ENCODE measurements at regions not wholly inside any gene's neighbourhood (a gene's known extent, or its start where the extent isn't known, plus 50 kb on each side); places are given as distances from the start of the nearest gene placed in this dataset.

DNA sequence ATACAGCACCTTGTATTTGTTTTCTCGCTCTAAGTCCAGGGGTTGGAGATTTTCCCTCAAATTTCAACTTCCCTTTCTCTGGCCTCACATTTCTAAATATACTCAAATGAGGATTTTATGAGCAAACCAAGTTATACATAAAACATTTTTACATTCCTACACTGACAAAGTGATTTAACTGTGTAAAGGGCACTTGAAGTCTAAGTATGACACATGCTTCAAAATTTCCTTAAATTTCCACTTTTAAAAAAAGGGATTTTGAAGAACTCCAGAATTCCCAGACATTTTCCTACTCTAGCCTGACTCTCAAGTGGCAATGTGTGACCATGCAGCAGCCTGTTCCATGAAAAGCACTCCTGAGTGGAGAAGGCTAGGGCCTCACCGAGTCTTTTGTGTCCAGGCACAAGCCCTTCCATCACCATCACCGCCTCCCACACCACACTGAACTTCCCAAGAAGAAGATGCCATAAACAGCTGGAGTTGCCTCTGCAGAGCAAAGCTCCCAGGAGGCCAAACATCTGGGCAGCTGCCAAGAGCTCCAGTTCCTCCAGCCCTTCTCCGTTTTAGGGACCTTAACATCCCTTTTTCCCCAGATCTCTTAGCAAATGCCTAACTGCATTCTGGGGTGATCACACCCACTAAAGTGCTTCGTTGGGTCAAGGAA lies 68.9 kb downstream of the NCR2 start:
- no peak for DNase-seq

DNA sequence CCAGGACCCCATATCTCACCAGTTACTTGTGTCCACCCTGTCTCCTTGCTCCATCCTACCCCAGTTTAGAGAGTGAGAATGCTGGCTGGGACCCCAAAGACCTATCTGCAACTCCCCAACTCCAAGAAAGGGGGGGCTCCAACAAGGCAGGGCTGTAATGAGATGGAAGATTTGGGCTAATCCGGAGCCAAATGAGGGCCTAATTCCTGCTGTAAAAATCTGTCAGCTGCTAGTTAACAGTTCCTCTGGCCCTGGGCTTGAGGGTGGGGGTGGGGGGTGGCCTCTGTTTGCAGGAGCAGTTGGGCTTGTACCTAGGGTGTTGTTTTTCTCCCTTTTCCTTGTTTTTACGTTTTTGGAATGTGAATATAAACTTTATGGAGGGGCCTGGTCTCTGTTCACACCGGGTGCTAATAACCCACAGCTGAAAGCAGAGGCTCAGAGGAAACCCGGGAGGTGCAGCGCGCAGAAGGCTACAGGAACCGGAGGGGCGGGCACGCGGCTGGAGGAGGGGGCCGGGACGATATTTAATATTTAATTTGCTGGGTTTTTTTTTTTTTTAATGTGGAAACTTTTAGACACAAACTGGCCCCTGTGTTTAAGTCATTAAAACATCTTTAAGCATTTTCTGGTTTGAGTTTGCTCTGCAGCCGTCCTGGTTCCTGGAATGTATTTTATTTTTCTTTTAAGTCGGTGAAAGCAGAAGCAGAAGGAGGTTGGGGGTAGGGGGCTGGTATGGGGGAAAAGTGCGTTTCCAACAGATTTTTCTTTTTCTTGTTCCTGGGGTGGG lies 70.7 kb downstream of the NCR2 start:
- DNase-seq = no peak

DNA sequence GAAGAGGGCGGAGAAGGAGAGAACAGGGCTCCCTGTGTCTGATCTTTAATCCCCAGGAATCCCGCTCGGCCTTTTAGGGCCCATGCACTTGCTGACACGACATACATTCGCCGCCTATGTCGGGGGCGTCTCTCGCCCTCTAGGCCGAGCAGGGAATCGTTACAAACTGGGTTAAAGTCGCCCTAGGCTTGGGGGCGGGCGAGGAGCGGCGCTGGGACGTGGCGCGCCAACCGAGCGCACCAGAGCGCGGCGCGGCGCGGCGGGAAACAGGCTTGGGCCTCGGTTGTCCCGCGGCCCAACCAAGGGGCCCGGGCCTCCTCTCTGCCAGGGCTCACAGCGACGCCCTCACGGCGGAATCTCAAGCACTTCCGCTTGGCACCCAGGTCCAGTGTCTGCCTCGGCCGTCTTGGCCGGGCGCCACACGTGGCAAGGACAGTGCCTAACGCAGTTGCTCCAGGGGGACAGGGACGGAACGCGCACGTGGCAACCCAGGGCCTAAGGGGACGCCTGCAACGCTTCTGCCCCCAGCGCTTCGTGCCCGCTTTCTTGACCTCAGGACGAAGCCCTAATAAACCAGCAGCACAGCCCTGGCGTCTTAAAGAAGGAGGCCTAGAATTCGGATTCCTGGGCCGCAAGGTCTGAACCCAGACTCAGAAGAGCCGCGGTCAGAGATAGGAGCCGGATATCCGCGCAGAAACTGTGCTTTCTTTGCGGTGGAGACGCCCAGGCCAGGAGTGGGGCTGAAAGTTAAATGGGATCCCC lies 71.5 kb downstream of the NCR2 start:
- DNase-seq = no peak

DNA sequence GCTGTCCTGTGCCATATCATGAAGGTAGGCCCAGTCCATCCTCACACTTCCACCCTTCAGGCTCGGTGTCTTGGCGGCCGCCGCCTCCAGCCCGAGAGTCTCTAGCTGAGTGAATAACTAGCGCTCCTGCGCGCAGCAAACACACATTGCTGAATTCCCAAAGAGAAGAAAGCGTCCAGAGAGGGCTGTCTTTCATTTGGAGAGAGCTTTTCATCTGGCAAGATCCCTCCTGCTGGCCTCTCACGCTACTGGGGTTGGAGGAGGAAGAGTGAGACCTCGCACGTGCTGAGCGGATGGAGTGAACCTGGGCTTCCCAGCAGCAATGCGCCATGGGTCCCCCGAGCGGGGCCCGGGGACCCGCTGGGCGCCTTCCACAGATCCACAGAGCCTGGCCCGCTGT lies 73.2 kb downstream of the NCR2 start:
- no peak for DNase-seq

DNA sequence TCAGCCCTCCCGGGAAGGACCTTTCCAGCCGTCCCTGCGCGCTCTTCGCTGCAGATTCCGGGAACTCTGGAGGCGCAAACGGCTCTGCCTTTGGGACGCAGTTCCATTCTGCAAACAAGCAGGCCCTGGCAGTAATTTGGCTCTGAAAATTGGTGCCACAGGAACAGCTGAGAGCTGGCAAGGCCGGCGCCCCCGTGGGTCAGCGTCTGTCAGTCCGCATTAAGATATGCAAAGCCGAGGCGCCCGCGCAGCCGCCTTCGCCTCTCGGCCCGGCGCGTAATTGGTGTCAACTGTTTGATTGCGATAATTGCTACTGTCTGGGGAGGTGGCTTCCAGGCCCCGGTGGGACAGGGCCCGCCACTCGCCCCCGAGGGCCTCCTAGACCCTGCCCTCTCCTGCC lies 73.6 kb downstream of the NCR2 start:
- no peak for DNase-seq

DNA sequence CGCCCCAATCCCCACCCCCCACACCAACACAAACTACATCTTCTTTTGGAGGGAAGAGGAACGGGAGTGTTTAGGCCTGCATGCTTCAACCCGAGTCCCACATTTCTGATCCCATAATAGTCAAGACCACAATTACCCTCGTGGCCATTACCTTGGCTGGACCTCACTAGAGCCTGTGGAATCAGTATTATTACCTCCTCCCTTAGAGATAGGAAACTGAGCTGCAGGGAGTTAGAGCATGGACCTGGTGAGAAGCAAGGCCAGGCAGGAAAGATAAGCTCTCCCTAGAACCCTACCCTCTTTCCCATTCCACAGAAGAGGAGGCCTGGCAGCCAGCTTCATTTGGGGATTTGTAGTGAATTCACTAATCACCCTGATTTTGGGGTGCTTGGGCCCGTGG lies 74.1 kb downstream of the NCR2 start:
- no peak for DNase-seq

DNA sequence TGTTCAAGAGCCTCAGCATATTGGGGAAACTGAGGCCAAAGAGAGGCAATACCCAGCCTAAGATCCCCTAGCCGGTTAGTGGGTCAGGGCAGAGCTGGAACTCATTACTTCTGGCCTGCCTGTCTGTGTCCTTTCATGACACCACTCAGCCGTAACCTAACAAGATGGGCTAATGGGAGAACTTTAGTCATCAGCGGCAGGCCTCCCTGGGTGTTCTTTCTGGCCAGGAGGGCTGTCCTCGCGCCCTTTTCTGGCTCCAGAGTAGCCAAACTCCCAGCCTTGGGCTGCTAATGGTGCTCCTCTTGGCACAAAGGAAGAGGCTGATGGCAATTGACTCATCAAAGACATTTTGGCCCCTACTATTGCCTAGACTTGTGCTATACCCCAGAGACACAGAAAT lies 76.6 kb downstream of the NCR2 start:
- no peak for DNase-seq

DNA sequence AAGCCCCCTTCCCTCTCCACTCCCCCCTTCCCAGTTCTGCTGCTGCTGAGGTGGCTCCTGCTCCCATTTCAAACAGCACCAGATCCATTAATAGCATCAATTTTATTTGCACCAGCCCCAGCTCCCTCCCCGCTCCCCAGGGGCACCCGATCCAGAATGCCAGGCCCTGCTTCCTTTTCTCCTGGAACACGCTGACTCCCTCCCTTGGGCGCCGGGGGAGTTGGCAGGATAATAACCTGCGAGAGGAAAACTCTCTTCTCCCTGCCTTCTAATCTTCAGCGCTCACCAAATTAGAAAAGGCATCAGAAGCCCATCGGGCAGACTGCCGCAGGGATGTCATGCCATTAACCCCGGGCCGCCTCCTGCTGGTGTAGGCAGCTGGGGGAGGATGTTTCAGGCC lies 77.8 kb downstream of the NCR2 start:
- DNase-seq = no peak

DNA sequence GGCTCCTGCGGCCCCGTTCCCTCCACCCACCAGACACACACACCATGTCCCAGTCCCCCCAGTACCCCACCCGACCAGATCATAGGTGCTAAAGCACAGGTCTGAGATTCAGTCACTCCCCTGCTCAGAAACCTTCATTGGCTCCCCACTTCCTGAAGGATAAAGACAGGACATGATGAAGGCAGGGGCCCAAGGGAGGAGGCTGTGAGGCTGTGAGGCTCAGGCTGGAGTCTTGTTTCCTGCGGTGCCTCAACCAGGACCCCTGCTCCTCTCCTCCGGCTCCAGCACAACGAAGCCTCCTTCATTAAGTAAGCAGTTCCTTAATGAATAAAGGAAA lies 81.1 kb downstream of the NCR2 start:
- no peak for DNase-seq

DNA sequence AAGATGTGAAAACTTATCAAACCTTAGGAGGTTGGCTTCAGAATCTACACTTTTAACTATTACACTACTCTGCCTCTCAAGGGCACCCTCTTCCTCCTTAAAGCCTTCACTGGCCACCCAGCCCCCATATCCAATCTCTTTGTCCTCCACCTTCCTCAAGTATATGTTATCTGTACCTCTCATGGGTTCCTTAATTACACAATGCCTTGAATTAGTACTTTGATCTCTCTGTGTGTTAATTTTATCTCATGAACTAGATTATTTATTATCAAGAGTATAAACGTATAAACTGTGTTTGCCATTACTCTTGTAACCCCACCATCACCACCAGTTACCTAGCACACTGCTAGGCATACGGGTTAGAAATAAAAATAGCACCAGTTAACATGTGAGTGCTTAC lies 83.3 kb downstream of the NCR2 start:
- no peak for DNase-seq

DNA sequence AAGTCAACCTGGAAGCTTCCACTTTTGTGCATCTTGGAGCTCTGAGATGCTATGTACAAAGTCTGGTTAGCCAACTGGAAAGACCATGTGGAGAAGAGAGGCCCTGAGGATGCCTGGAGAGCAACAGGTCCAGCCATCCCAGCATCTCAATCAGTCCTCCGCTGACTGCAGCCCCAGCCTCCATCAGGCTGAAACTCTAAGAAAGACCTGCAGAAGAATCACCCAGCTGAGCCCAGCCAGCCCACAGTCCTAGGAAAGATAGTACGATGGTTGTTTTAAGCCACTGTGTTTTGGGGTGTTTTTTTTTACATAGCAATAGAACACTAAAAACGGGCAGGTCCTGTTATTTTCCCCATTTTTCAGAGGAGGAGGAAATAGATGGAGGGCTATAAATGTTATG lies 84.0 kb downstream of the NCR2 start:
- DNase-seq = no peak

DNA sequence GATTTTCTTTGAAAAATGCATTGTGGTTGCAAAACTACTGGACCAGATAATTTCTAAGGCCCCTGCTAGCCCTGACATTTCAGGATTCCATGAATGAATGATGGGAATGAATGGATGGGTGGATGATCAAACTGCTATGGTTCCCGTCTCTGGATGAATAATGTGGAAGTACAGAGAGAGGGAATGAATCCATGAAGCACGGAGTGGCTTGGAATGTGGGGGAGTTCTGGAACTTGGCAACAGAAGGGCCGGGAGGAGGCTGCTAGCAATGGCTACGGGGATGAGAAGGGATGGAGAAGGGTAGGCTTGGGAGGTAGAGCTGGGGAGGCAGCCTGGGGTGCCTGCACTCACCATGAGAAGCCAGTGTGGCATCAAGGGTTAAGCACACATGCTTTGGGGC lies 84.8 kb downstream of the NCR2 start:
- DNase-seq = no peak

DNA sequence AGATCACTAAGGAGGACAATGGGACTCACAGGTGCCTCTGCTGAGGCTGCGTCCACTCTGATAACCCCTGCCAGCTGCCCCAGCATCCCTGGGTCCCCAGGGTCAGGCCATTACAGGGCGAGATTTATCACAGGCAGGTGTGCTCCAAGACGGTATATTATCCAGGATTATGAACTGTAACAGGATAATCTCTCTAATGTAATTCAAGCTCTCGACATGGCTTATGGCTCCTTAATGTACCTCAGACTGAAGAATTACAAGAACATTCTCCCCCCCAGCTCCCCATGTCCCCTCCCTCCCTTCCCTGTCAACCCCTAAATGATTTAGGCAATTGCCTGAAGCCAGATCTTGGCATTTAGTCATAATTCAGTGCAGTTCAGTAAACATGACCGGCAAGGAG lies 86.8 kb downstream of the NCR2 start:
- DNase-seq = no peak

DNA sequence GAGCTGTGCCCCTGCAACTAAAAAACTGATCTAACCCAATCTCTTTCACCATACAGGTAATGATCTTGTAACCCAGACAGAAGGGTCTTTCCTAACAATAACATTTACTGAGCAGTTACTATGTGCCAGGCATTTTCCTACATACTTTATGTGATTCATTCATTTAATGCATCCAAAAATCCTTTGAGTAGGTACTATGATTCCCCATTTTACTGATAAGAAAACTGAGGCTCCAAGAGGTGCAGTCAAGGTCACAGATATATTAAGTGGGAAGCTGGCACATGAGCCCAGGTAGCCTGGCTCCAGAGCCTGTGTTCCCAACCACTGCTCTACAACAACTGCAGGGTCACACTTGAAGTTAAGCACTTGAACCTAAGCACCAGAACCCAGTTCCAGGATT lies 87.6 kb downstream of the NCR2 start:
- no peak for DNase-seq

DNA sequence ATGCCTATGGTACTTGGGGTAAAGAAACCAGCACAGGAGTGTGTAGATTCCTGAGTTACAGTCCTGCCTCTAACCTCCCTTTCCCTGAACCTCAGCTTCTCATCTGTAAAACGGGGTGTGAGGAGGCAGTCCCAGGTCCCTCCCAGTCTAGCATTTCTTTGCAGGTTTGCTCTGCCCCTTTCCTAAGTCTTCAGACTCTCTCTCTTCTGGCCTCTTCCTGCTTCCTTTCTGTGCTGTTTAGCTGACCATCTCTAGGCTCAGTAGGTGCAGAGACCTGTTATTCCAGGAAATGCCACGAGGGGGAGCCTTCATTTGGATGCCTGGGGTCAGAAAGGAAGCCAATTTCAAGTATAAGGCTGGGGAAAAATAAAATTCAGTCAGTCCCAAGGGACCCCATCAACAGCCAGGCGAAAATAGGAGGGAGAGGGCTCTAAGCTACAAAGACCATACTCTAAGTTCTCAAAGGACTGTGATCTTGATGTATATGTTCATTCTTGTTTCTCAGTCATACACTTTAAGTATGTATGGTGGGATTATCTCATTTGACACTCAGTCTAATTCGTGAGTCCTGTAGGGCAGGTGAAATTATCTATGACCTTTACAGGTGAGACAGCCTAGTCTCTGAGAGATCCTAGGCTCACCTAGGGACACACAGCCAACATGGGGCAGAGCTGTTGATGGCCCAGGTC lies 89.1 kb downstream of the NCR2 start:
- DNase-seq = peak; percentile 68

DNA sequence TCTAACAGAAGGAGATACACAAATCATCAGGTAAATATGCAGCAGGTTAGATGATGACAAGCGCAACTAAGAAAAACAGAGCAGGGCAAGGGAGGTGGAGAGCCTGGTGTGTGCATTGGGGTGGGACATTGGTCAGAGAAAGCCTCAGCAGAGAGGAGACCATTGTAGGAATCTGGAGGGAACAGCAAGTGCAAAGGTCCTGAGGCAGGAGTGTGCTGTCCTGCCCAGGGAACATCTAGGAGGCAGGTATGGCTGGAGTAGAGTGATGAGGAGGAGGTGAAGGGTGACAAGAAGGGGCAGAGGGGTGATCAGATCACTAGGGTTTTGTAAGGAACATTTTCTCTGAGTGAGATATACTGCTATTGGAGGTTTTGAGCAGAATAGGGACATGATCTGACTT lies 90.1 kb downstream of the NCR2 start:
- no peak for DNase-seq

DNA sequence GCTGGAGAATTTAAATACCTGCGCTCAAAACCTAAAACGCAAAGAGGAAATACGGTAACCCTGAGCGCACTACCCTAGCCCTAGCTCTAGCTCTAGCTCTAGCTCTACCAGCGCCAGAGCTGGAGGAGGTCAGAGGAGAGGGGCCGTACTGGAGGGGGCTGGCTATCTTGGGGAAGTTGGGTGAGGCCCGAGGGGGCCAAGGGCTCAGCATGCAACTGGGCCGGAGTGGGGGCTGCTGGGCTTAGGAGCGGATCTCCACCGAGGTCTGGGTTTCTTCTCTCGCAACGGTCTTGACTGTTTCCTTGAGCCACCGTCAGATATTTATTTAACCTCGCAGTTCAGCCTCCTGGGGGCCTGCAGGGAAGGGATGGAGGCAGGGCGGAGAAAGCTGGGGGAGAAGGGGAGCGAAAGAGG lies 91.0 kb downstream of the NCR2 start:
- DNase-seq = no peak

DNA sequence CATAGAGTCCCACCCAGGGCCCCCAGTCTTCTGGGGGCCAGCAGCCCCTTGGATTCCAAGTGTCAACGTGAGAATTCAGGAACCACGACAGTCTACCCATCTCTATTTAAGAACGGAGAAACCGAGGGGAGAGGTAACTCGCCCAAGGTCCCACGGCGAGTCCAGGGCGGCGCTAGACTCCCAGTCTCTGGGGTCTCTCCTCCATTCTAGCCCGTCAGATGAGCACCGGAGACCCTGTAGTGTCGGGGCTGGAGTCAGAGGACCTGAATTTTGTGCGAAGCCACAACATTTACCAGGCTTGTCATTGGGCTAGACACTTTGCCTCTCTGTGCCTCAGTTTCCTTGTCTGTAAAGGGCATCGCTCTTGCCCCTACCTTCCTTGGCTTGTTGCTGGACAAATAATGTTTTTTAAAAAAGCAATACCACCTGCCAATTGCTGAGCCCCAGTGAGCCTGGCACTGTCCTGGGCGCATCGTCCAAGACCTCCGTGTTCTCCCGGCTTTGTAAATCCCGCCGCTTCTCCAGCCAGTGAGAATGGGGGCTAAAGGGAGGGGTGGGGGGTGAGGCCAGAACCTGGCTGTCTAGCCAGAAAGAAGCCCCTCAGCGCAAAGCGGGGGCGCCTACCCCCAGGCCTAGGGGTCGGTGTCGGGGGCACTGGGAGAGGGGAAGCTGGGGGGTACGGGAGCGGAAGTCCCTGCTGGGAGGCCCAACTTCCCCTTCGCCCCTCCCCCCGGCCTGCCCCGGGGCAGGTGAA lies 91.7 kb downstream of the NCR2 start:
- no peak for DNase-seq

DNA sequence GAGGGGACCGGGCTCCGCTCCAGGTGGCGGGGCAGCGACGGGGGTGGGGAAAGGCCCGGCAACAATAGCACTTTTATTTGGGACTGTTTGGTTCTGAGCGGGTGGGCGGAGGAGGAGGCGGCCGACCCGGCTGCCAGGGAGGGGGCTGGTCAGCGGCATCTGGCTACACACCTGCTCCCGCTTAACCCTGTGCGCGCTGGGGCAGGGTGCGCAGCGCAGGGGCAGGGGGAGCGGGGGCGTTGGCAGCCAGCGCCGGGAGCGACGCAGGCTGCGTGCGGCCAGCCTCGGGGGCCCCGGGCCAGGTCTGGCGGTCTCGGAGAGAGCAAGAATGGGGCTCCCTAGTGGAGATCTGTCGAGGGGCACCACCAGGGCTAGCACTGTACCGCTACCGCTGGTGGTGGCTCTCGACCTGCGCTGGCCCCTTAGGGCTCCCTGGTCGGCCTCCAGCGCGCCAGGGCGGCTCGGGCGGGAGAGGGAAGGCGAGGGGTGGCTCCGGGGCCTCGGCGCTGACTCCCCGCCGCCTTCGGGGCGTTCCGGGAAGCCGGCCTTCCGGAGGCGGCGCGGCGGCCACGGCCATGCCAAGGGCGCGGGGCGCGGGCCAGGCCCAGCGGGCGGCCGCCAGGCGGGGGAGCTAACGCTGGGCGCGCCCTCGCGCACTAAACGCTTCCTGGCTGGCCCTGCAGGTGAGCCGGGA lies 92.4 kb downstream of the NCR2 start:
- DNase-seq = no peak

DNA sequence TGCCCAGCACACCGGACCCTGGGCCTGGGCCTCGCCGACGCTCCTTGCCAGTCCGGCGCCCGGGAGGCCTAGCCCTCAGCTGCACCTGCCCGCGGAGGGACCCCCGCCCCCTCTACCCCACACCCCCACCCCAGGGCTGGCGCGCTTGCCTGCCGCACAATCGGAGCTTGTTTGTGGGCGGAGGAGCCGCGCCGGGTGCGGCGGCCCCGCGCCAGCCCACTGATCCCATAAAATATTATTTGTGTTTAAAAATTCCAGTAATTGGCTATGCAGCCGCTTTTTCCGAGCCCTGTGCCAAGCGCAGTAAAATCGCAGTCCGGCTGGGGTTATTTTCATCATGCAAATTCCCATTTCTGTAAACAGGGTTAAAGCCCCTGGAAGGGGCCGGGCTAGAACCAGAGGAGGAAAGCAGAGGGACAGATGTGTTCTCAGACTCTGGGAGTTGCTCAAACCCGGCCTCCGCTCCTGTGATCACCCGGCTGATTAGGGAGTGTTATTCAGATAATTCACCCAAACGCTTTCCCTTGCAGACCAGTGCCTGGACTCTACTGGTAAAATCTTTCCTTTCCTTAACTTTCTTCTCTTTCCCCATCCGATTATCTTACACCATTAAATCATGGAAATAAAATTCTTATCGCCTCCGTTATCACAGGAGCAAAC lies 93.1 kb downstream of the NCR2 start:
- DNase-seq = no peak

DNA sequence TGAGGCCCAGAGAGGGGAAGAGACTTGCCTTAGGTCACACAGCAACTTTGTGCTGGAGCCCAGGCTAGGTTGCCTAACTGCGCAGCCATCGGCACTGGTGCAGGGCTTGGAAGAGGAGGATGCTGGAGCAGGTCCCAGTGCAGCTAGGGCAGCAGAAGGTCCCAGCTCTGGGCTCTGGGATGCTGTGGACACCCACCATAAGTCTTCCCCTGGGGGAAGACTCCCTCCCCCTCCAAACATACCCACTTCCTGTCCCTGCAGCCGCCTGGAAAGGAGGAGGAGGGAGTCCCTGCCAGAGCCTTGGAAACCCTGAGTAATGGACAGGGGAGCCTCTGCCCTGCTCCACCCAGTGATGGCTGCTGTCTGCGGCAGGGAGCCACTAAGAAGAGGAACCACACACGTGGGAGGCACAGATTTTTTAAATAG lies 93.6 kb downstream of the NCR2 start:
- no peak for DNase-seq
